ENCODE measurements at regions not wholly inside any gene's neighbourhood (a gene's known extent, or its start where the extent isn't known, plus 50 kb on each side); places are given as distances from the start of the nearest gene placed in this dataset.
"Not testable (repeated sequence)": the region's sequence is repeated elsewhere in the genome, so short reads cannot be mapped to it uniquely, and the experiment has no call there.

DNA sequence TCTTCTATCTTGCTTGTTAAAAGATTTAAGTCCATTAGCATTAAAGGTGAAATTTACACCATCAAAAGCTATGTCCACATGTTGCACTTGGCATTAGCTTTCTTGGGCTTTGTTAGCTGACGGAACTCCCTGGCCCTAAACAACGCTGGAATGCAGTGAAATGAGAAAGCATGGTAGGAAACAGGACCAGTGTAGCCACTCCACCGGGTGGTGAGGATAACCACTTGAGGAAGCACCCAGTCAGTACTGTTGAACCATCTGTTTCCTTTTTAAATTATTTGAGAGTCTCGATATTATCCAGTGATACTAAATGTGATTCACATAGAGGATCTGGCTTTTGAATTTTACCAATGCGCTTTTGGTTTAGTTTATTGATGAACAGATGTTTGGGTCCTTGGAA is 374.9 kb upstream of the NOX3 start:
- TF ChIP-seq, protein P1, sequence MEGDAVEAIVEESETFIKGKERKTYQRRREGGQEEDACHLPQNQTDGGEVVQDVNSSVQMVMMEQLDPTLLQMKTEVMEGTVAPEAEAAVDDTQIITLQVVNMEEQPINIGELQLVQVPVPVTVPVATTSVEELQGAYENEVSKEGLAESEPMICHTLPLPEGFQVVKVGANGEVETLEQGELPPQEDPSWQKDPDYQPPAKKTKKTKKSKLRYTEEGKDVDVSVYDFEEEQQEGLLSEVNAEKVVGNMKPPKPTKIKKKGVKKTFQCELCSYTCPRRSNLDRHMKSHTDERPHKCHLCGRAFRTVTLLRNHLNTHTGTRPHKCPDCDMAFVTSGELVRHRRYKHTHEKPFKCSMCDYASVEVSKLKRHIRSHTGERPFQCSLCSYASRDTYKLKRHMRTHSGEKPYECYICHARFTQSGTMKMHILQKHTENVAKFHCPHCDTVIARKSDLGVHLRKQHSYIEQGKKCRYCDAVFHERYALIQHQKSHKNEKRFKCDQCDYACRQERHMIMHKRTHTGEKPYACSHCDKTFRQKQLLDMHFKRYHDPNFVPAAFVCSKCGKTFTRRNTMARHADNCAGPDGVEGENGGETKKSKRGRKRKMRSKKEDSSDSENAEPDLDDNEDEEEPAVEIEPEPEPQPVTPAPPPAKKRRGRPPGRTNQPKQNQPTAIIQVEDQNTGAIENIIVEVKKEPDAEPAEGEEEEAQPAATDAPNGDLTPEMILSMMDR (IDR thresholded peaks at IDR 0.05; ENCODE audit: borderline replicate concordance, insufficient read depth, low read depth, low read length) = no peak
- no peak overlapping the region for H3K4me3 ChIP-seq (ENCODE audit: low read depth, low read length)

- H3K4me3 ChIP-seq (ENCODE audit: low read depth, low read length) = no peak overlapping the region
- TF ChIP-seq, protein P1 (IDR thresholded peaks at IDR 0.05; ENCODE audit: borderline replicate concordance, insufficient read depth, low read depth, low read length) = no peak
Observed at GRCh38 chr6:155829646-155830045, 374.0 kb upstream of the NOX3 start.

DNA sequence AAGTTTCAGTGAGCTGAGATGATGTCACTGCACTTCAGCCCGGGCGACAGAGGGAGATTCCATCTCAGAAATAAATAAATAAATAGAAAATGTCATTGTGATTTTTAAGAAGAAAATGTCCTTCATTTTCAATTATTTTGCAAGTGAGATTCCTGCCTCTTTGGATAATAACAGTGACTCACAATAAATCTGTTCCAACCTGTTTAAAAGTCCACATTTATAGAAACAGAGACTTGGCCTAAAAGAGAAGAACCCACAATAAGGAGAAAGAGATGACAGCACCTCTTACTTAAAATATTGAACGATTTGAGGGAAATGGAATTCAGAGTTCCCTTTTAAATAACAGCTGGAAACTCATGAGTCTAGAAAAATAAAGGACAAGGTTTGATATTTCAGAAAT is 373.4 kb upstream of the NOX3 start:
- TF ChIP-seq, protein P1 (IDR thresholded peaks at IDR 0.05; ENCODE audit: borderline replicate concordance, insufficient read depth, low read depth, low read length) = no peak
- no peak overlapping the region for H3K4me3 ChIP-seq (ENCODE audit: low read depth, low read length)

DNA sequence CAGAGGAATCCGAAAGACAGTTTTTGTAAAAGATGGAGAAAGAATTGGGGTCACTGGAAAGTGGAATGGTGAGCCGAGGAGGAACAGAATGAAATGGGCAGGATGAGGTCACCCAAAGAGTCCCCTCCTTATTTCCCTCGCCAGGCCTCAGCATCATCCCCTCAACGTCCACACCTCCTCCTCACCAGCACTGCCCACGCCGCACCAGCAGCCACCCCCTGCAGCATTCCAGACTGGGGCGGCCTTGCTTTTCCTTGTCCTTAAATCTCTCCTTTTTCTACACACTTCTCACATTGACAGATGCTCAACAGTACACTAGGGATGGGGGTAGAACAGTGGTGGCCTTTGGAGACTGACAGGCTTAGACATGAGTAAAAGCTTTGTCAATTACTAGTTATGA is 363.1 kb upstream of the NOX3 start:
- H3K4me3 ChIP-seq (ENCODE audit: low read depth, low read length) = no peak overlapping the region
- TF ChIP-seq, protein P1 (IDR thresholded peaks at IDR 0.05; ENCODE audit: borderline replicate concordance, insufficient read depth, low read depth, low read length) = no peak

GRCh38 chr6:155813548-155813947 is 357.9 kb upstream of the NOX3 start:
- H3K4me3 ChIP-seq (ENCODE audit: low read depth, low read length) = no peak overlapping the region
- TF ChIP-seq, protein P1 (IDR thresholded peaks at IDR 0.05; ENCODE audit: borderline replicate concordance, insufficient read depth, low read depth, low read length) = no peak

GRCh38 chr6:155807243-155807642 is 351.6 kb upstream of the NOX3 start:
- H3K4me3 ChIP-seq (ENCODE audit: low read depth, low read length) = no peak overlapping the region
- TF ChIP-seq, protein P1 (IDR thresholded peaks at IDR 0.05; ENCODE audit: borderline replicate concordance, insufficient read depth, low read depth, low read length) = no peak

DNA sequence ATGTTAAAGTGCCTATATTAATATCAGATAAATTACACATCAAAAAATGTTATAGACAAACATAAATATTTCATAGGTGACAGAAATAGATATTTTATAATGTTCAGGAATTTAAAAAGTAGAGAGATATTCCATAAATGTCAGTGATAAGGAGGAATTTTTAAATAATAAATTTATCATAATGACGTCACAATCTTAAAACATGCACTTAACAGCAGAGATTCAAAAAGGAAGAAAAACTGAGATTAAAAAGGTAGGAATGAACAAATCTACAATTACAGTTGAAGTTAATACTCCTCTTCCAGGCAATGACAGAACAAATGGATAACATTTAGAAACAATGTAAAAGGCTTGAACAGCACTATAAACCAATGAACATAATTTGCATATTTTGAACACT is 345.4 kb upstream of the NOX3 start:
- no peak overlapping the region for H3K4me3 ChIP-seq (ENCODE audit: low read depth, low read length)
- TF ChIP-seq, protein P1 (IDR thresholded peaks at IDR 0.05; ENCODE audit: borderline replicate concordance, insufficient read depth, low read depth, low read length) = no peak

DNA sequence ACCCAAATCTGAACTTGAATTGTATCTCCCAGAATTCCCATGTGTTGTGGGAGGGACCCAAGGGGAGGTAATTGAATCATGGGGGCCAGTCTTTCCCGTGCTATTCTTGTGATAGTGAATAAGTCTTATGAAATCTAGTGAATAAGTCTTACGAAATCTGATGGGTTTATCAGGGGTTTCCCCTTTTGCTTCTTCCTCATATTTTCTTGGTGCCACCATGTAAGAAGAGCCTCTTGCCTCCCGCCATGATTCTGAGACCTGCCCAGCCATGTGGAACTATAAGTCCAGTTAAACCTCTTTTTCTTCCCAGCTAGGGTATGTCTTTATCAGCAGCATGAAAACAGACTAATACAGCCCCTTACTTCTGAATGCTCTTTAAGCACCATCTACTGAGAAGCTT is 343.2 kb upstream of the NOX3 start:
- not testable (repeated sequence) for H3K4me3 ChIP-seq (ENCODE audit: low read depth, low read length)
